HepG2 (cell line): ENCODE measurements at regions not wholly inside any gene's neighbourhood (a gene's known extent, or its start where the extent isn't known, plus 50 kb on each side); places are given as distances from the start of the nearest gene placed in this dataset.

Experiments used
- MAFK ChIP-seq, 2 experiments: IDR thresholded peaks in 1 of 2; conservative IDR thresholded peaks in 1 of 2; 2 replicates each; pipeline ENCODE4 v1.6.1; 2011; ENCODE audit warnings: improper control_type of control experiment in 2 of 2, low read length in 2 of 2
- PBX3 ChIP-seq: sonication (generic); formaldehyde crosslinking; IDR thresholded peaks from 2 replicates; pipeline ENCODE4 v1.8.1; 2023; ENCODE audit warnings: missing genetic modification reagents, inconsistent platforms, borderline replicate concordance
- ZNF232 ChIP-seq: sonication (generic); formaldehyde crosslinking; IDR thresholded peaks from 2 replicates; pipeline ENCODE4 v1.4.0; 2020; ENCODE audit warnings: missing genetic modification reagents, borderline replicate concordance

DNA sequence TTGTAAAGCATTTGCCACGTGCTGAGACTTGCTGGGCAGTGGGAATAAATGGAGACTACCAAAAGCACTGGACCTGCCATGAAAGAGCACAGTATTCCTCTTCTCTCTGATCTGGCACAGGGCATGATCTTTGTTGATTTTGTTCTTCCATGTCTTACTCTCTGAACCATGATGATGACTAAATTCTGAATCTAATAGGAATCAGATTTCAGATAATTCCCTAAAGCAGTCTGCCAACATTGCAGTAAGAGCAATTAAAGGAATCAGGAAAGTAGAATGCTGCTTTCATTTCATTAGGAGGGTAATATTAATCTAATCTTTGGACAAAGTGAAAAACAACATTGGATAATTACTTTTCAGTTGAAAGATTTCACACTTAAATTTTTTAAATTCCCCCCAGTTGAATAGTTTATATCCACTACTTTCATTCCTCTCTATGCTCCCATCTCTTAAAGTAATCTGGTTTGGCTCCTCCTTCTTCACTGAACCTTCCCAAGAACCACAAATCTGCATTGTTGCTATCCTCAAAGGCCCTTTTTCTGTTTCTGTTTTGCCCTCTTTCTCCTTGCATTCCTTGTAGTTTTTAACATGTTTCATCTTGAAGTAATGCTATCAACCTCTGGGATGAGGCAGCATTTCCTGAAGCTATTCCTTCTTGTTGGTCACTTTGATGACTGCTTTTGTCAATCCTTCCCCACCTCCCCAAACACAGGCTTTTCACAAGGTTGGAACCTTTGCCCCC, 243.2 kb upstream of the TENT5A start:
- TF ChIP-seq ZNF232 (CRISPR knock-in tag) (no peak), MAFK (conservative IDR thresholded peaks at IDR 0.05 in 1 of 2, IDR thresholded peaks at IDR 0.05 in 1 of 2; ENCODE audit: low read length in 2 of 2) (no peak), PBX3 (CRISPR knock-in tag) (no peak)
